ENCODE measurements at regions not wholly inside any gene's neighbourhood (a gene's known extent, or its start where the extent isn't known, plus 50 kb on each side); places are given as distances from the start of the nearest gene placed in this dataset.

DNA sequence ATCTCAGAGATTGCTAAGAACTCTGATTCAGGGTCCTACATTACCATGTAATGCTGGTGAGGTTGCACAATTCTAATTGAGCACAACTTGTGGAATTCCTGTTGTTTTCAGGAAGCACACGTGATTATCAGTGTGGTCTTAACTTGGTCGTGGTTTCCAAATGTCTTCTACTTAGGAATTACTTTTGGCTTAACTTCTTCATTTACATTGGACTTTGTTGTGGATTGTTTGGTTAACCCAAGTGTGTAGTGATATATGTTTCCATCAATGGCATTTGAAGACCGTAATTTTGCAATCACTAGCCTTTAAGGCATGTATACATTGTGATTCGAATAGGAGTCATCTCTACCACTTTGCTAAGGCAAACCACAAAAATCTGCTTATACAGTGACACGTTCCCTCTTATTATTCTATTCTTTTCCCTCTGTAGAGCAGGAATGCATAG lies 373.3 kb downstream of the IRS1 start:
- no peak for DNase-seq

- no peak for DNase-seq
These were observed 374.6 kb downstream of the IRS1 start for GRCh38 chr2:226424971-226425370.

DNA sequence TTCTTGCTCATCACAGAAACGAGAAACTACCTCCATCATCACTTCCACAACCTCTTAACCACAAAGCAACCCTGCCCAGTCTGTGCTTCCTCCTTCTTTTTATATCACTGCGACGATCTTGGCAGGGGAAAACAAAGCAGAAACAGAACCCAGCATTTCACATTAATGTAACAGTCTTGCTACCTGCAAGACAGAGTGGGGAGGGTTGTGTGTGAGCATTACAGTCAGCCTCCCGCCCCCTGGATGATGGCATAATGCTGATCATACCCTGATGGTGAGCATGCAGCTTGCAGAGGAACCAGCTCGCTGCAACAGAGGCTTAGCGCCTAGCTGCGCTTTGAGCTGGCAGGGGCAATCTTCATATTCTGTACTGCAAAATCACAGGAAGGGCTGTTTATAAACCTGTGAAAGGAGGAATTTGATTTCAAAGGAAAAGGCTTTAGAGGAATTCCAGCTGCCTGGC lies 376.1 kb downstream of the IRS1 start:
- DNase-seq, result no peak

DNA sequence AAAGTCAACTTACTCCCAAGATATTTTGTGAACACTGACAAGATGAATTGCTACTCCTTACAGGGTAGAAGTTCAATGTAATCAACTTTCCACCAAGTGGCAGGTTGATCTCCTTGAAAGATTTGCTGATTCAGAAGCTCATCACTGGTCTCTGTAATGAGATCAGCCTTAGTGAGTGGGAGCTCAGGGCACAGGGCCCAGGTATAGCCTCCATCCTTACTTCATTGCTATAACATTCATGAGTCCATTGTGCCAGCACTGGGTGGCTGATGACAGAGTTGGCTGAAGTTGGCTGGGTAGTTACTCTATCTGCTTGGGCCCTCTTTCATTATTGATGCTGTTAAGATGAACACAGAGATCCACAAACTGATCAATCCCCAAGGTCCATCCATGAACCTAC lies 379.0 kb downstream of the IRS1 start:
- no peak for DNase-seq

DNA sequence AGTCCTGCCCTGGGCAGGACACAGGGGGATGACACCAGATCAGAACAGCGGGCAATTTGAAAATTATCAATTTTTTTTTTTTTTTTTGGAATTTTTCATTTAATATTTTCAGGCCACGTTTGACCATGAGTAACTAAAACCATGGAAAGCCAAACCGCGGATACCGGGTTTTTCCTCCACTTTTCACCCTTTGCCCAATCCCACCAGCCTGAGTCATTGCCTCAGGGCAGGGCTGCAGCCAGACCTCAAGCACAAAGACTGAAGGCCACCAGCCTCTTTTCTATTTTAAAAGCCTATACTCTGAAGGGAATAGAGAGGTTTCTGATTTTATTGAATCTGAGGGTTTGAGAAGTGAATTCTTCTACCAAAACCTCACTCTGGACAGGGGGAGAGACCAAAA lies 381.1 kb downstream of the IRS1 start:
- DNase-seq, result no peak

- no peak for DNase-seq
These were observed 385.3 kb downstream of the IRS1 start for GRCh38 chr2:226414335-226414734.

GRCh38 chr2:226413498-226414130 lies 386.0 kb downstream of the IRS1 start:
- no peak for DNase-seq

GRCh38 chr2:226411727-226412360 lies 387.8 kb downstream of the IRS1 start:
- no peak for DNase-seq

DNA sequence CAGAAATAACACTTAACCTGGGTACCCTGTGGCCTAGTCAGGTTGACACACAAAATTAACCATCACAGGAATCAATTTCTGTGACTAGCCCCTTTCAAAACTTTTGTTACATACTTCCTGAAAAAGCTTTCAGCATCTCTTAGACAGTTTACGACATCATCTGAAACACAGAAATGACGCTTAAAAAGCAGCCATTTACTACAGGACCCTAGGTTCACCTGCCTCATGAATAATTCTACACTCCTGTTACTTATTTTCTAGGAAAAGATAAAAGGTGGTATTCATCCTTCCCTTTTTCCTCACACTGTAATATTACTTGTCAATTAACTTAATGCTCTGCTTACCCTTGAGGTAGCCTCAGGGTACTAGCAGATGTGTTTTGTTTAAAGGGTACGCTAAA lies 388.4 kb downstream of the IRS1 start:
- DNase-seq, result no peak

GRCh38 chr2:226410247-226410835 lies 389.3 kb downstream of the IRS1 start:
- DNase-seq, result no peak

- DNase-seq, result no peak
These were observed 390.5 kb downstream of the IRS1 start for GRCh38 chr2:226409134-226409533.

- no peak for DNase-seq
These were observed 391.5 kb downstream of the IRS1 start for GRCh38 chr2:226408141-226408540.

DNA sequence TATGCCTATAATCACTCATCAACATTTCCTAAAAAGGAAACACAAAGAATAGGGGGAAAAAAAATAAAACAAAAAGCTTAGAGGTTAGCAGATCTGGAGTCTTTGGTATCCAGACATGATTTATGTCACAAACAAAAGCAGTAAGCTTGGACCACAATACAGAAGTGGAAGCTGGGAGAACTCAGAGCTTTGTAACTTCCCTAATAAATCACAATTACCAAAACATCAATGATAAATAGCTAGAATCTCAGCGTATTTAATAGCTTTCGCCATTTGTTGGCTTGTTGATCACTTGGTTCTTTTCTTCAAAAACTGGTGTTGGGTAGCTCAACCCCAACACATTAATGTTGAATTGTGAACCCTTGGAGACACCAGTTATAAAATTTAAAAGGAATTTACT lies 392.5 kb downstream of the IRS1 start:
- DNase-seq, result no peak

DNA sequence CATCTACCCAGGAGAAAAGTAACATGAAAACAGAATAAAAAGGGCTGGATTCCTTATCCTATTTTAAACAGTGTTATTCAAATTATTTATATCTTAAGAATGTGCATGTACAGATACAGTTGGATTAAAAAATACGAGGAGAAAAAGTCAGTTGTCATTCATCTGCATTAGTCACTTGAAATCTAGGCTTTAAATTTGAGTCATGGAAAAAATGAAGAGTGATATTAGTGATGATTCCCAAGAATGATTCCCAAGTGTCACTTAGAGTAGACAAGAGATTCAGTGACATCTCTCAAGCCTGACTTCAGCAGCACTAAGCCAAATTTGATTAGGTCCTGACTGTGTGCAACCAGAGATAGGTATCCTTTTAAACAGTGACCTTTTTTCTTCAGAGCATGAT lies 394.2 kb downstream of the IRS1 start:
- DNase-seq, result no peak

DNA sequence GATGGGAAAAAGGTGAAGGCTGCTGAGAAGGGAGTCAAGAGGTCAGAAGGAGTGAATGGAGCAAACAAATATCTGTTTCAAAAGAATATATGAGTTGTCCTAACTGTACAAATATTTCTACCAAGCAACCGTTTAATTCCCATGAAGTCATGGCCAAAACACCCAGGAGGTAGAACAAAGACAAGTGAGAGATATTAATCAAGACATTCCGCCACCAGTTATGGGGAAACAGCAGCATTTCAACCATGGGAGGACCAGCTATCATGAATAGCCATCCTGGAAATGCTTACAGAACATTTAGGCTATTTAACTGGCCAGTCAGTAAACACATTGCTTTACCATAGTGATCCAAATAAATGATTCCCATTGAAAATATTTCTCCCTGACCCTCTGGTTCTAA lies 396.3 kb downstream of the IRS1 start:
- DNase-seq, result no peak

GRCh38 chr2:226399006-226399405 lies 400.6 kb downstream of the IRS1 start:
- DNase-seq, result no peak

DNA sequence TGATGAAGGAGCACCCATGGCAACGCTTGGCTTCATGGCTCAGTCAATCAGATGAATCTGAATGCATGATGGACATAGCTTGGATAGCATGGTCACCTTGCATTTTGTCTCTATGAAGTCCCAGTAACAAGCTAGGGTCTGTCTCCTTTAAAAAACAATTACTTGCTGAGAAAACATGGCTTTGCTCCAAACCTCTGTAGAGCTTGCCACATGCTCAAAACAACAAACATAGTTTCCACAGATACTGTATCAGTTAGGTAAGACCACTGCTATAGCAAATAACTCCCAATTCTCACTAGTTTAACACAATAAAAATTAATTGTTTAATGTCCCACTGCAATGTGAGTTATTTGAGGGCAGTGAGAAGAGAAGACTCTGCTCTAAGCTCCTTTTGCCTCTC lies 401.0 kb downstream of the IRS1 start:
- DNase-seq, result no peak

DNA sequence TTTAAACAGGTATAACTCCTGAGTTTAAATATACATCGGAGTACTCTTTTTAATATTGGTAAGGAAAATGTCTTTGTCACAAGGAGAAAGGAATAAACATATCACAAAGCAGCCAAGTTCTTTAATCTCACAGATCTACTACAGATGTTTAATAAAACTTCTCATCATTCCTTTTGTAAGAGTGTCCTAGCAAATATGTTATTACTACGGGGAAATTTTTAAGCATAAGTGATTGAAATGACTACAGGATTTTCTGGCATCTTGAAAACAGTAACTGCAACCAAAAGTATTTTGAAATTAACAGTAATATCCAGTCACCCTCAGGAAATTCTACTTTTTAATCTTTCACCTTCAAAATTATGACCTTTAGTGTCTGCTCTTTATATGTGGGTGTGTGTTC lies 403.1 kb downstream of the IRS1 start:
- DNase-seq, result no peak

- no peak for DNase-seq
These were observed 412.1 kb downstream of the IRS1 start for GRCh38 chr2:226387499-226387942.

DNA sequence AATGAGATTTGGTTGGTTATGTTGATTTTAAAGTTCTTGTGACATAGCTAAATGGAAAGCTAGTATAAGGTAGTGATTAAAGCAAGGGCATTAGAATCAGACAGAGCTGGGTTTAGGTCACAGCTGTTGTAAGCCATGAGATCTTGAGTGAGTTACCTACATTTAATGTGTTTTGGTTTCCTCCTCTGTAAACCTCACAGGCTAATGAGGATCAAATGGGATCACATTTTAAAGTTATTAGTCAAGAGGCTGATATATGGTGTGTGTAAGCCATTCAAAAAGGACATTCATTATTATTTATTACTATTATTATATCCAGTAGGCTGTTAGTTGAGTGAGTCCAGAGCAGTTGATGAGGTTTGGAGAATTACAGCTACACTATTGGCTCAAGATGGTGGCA lies 416.2 kb downstream of the IRS1 start:
- no peak for DNase-seq

DNA sequence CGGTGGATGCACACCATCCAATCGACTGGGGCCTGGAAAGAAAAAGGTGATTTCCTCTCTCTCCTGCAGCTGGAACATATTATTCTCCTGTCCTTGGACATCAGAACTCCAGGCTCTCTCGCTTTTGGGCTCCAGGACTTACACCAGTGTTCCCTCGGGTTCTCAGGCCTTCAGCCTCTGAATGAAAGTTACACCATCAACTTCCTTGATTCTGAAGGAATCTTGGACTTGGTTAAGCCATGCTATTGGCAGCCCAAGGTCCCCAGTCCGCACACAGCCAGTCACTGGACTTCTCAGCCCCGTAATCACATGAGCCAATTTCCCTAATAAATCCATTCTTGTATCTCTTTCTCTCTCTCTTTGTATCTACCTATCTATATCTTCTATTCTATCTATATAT lies 418.9 kb downstream of the IRS1 start:
- no peak for DNase-seq

- no peak for DNase-seq
These were observed 420.6 kb downstream of the IRS1 start for GRCh38 chr2:226378753-226379705.

- no peak for DNase-seq
These were observed 423.0 kb downstream of the IRS1 start for GRCh38 chr2:226376516-226377180.
